ENCODE measurements at regions not wholly inside any gene's neighbourhood (a gene's known extent, or its start where the extent isn't known, plus 50 kb on each side); places are given as distances from the start of the nearest gene placed in this dataset.

- TF ChIP-seq, protein P1, sequence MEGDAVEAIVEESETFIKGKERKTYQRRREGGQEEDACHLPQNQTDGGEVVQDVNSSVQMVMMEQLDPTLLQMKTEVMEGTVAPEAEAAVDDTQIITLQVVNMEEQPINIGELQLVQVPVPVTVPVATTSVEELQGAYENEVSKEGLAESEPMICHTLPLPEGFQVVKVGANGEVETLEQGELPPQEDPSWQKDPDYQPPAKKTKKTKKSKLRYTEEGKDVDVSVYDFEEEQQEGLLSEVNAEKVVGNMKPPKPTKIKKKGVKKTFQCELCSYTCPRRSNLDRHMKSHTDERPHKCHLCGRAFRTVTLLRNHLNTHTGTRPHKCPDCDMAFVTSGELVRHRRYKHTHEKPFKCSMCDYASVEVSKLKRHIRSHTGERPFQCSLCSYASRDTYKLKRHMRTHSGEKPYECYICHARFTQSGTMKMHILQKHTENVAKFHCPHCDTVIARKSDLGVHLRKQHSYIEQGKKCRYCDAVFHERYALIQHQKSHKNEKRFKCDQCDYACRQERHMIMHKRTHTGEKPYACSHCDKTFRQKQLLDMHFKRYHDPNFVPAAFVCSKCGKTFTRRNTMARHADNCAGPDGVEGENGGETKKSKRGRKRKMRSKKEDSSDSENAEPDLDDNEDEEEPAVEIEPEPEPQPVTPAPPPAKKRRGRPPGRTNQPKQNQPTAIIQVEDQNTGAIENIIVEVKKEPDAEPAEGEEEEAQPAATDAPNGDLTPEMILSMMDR (conservative IDR thresholded peaks at IDR 0.05): no peak
- H3K27me3 Mint-ChIP-seq (ENCODE audit: low read depth): peaks cover 2% of the 10 kb centered on the region
- H3K4me3 Mint-ChIP-seq: no peak overlapping the region
- no peak overlapping the region for H3K27ac Mint-ChIP-seq (ENCODE audit: unreplicated experiment)
- DNase-seq (ENCODE audit: low read depth, low spot score): no peak
- H3K4me1 Mint-ChIP-seq: peaks cover 13% of the 10 kb centered on the region
- no peaks in the 10 kb centered on the region for H3K9me3 Mint-ChIP-seq
- no peaks in the 10 kb centered on the region for H3K36me3 Mint-ChIP-seq (ENCODE audit: low read depth)
Observed at GRCh38 chr20:10781526-10781925, 107.7 kb upstream of the JAG1 start.

- peaks cover 2% of the 10 kb centered on the region for H3K27me3 Mint-ChIP-seq (ENCODE audit: low read depth)
- no peak overlapping the region for H3K4me3 Mint-ChIP-seq
- peak overlapping the region; percentile 90 for H3K27ac Mint-ChIP-seq (ENCODE audit: unreplicated experiment)
- no peak for DNase-seq (ENCODE audit: low read depth, low spot score)
- H3K4me1 Mint-ChIP-seq: peaks cover 13% of the 10 kb centered on the region
- TF ChIP-seq, protein P1 (conservative IDR thresholded peaks at IDR 0.05): no peak
- H3K36me3 Mint-ChIP-seq (ENCODE audit: low read depth): no peaks in the 10 kb centered on the region
- H3K9me3 Mint-ChIP-seq: peaks cover 5% of the 10 kb centered on the region
Observed at GRCh38 chr20:10783707-10784553, 110.1 kb upstream of the JAG1 start.

GRCh38 chr20:10784554-10785183 lies 110.9 kb upstream of the JAG1 start:
- peaks cover 13% of the 10 kb centered on the region for H3K4me1 Mint-ChIP-seq
- peaks cover 6% of the 10 kb centered on the region for H3K9me3 Mint-ChIP-seq
- TF ChIP-seq, protein P1 (conservative IDR thresholded peaks at IDR 0.05): no peak
- no peak for DNase-seq (ENCODE audit: low read depth, low spot score)
- no peak overlapping the region for H3K27ac Mint-ChIP-seq (ENCODE audit: unreplicated experiment)
- H3K27me3 Mint-ChIP-seq (ENCODE audit: low read depth): peaks cover 2% of the 10 kb centered on the region
- no peak overlapping the region for H3K4me3 Mint-ChIP-seq
- no peaks in the 10 kb centered on the region for H3K36me3 Mint-ChIP-seq (ENCODE audit: low read depth)

- Mint-ChIP-seq H3K27me3 (ENCODE audit: low read depth) (peaks cover 2% of the 10 kb centered on the region), H3K36me3 (ENCODE audit: low read depth) (no peaks in the 10 kb centered on the region), H3K27ac (ENCODE audit: unreplicated experiment) (no peak overlapping the region), H3K9me3 (peaks cover 6% of the 10 kb centered on the region), H3K4me1 (peaks cover 10% of the 10 kb centered on the region), H3K4me3 (no peak overlapping the region)
- TF ChIP-seq, protein P1 (conservative IDR thresholded peaks at IDR 0.05): no peak
- DNase-seq (ENCODE audit: low read depth, low spot score): no peak
Observed at GRCh38 chr20:10786678-10787077, 112.9 kb upstream of the JAG1 start.

DNA sequence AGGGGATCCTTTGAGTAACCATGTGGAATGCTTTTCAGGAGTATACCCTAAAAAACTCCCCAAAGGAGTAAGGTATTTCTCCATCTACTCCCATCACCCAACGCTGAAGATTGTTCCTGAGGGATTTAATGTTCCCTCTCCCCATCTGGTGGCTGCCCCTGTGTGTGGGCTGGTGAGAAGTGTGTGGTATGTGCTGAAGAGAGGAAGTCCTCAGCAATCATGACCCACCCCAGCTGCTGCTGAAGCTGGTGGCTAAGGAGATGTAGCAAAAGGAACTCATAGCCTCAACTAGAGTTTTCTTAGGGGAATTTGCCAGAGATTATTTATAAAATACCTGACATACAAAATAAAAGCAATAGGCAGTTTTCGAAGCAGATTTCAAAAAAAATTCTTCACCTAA lies 114.3 kb upstream of the JAG1 start:
- Mint-ChIP-seq H3K4me1 (peaks cover 10% of the 10 kb centered on the region), H3K4me3 (no peak overlapping the region), H3K27ac (ENCODE audit: unreplicated experiment) (no peak overlapping the region), H3K9me3 (peaks cover 6% of the 10 kb centered on the region), H3K27me3 (ENCODE audit: low read depth) (no peaks in the 10 kb centered on the region), H3K36me3 (ENCODE audit: low read depth) (no peaks in the 10 kb centered on the region)
- DNase-seq (ENCODE audit: low read depth, low spot score): no peak
- TF ChIP-seq, protein P1 (conservative IDR thresholded peaks at IDR 0.05): no peak

Measured in neural crest cell (in vitro differentiated cells).